WI38 (cell line): ENCODE measurements at regions not wholly inside any gene's neighbourhood (a gene's known extent, or its start where the extent isn't known, plus 50 kb on each side); places are given as distances from the start of the nearest gene placed in this dataset.

Experiments
- H3K4me3 ChIP-seq: 2 replicates; pipeline ENCODE4 v1.5.1; 2011; ENCODE audit warnings: low read depth, mild to moderate bottlenecking, control low read depth, low read length
- TF ChIP-seq, protein P1 (sequence below): IDR thresholded peaks from 2 replicates; pipeline ENCODE4 v1.5.1; 2012; ENCODE audit warnings: low read depth, mild to moderate bottlenecking, control low read depth, low read length

DNA sequence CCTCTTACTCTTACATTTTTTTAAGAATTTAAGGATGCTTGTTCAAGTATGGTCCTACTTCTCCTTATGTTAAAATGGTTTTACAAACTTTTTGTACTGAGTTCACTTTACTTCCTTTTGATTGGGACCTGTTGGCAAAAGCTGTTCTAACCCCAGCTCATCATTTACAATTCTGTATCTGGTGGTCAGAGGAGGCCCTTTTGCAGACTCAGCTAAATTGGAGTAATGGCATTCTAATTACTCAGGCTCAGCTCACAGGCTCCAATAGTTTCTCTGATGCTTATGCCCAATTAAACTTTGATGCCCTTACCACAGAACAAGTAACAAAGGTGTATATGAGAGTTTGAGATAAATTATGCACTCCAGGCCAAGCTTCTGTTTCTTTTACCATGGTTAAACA lies 1632.0 kb downstream of the UQCRFS1 start:
- TF ChIP-seq, protein P1, sequence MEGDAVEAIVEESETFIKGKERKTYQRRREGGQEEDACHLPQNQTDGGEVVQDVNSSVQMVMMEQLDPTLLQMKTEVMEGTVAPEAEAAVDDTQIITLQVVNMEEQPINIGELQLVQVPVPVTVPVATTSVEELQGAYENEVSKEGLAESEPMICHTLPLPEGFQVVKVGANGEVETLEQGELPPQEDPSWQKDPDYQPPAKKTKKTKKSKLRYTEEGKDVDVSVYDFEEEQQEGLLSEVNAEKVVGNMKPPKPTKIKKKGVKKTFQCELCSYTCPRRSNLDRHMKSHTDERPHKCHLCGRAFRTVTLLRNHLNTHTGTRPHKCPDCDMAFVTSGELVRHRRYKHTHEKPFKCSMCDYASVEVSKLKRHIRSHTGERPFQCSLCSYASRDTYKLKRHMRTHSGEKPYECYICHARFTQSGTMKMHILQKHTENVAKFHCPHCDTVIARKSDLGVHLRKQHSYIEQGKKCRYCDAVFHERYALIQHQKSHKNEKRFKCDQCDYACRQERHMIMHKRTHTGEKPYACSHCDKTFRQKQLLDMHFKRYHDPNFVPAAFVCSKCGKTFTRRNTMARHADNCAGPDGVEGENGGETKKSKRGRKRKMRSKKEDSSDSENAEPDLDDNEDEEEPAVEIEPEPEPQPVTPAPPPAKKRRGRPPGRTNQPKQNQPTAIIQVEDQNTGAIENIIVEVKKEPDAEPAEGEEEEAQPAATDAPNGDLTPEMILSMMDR: no peak
- no peak overlapping the region for H3K4me3 ChIP-seq
